Loucy (cell line): ENCODE measurements at regions not wholly inside any gene's neighbourhood (a gene's known extent, or its start where the extent isn't known, plus 50 kb on each side); places are given as distances from the start of the nearest gene placed in this dataset.

Source experiments
- H2AFZ ChIP-seq: fragments of 200-600 bp; sonication (generic); 2 replicates; pipeline ENCODE4 v1.6.0; 2016; ENCODE audit warnings: antibody characterized with exemption, mild to moderate bottlenecking, low read length, moderate library complexity
- H3F3A ChIP-seq: fragments of 200-600 bp; 2 replicates; pipeline ENCODE4 v1.6.0; 2016; ENCODE audit warnings: antibody characterized with exemption, low read depth, mild to moderate bottlenecking
- H3K27me3 ChIP-seq: fragments of 200-600 bp; sonication (generic); 2 replicates; pipeline ENCODE4 v1.6.1; 2014; ENCODE audit warnings: low read length, mild to moderate bottlenecking; ENCODE audit not compliant: insufficient read depth, poor library complexity, severe bottlenecking
- H3K36me3 ChIP-seq: fragments of 200-600 bp; sonication (generic); 2 replicates; pipeline ENCODE4 v1.6.1; 2016; ENCODE audit warnings: low read length; ENCODE audit not compliant: insufficient read depth
- H3K4me1 ChIP-seq: fragments of 200-600 bp; sonication (generic); 2 replicates; pipeline ENCODE4 v1.5.1; 2014; ENCODE audit warnings: low read length, mild to moderate bottlenecking; ENCODE audit not compliant: insufficient read depth, poor library complexity, severe bottlenecking
- H3K4me2 ChIP-seq: fragments of 200-600 bp; sonication (generic); 2 replicates; pipeline ENCODE4 v1.6.0; 2014; ENCODE audit warnings: antibody characterized with exemption, low read length, low read depth, mild to moderate bottlenecking; ENCODE audit not compliant: poor library complexity, severe bottlenecking
- H3K4me3 ChIP-seq: fragments of 200-600 bp; sonication (generic); 2 replicates; pipeline ENCODE4 v1.5.1; 2014; ENCODE audit warnings: low read length, mild to moderate bottlenecking, mixed read lengths; ENCODE audit not compliant: poor library complexity, severe bottlenecking
- H3K79me2 ChIP-seq: fragments of 200-600 bp; sonication (generic); 2 replicates; pipeline ENCODE4 v1.6.1; 2014; ENCODE audit warnings: low read length; ENCODE audit not compliant: insufficient read depth
- H3K9ac ChIP-seq: fragments of 200-600 bp; sonication (generic); 2 replicates; pipeline ENCODE4 v1.6.0; 2014; ENCODE audit warnings: mild to moderate bottlenecking, low read depth, low read length, moderate library complexity; ENCODE audit not compliant: poor library complexity, severe bottlenecking
- H3K9me2 ChIP-seq: fragments of 200-600 bp; sonication (generic); replicated peaks from 2 replicates; pipeline ENCODE4 v1.6.1; 2016; ENCODE audit warnings: low read depth, low read length, mixed read lengths
- H3K9me3 ChIP-seq: fragments of 200-600 bp; sonication (generic); 2 replicates; pipeline ENCODE4 v1.6.1; 2014; ENCODE audit warnings: mild to moderate bottlenecking, antibody characterized with exemption, low read length, low read depth; ENCODE audit not compliant: insufficient read depth
- H4K20me1 ChIP-seq: fragments of 200-600 bp; sonication (generic); 2 replicates; pipeline ENCODE4 v1.6.0; 2014; ENCODE audit warnings: antibody characterized with exemption, low read length, mild to moderate bottlenecking; ENCODE audit not compliant: insufficient read depth, poor library complexity, severe bottlenecking
- CTCF ChIP-seq: fragments of 200-600 bp; sonication (generic); conservative IDR thresholded peaks from 2 replicates; pipeline ENCODE4 v1.5.1; 2014; ENCODE audit warnings: mild to moderate bottlenecking, antibody characterized with exemption, low read length
- EZH2phosphoT487 ChIP-seq: fragments of 200-600 bp; IDR thresholded peaks from 2 replicates; pipeline ENCODE4 v1.6.1; 2018; ENCODE audit warnings: antibody characterized with exemption, mild to moderate bottlenecking, moderate library complexity, borderline replicate concordance

DNA sequence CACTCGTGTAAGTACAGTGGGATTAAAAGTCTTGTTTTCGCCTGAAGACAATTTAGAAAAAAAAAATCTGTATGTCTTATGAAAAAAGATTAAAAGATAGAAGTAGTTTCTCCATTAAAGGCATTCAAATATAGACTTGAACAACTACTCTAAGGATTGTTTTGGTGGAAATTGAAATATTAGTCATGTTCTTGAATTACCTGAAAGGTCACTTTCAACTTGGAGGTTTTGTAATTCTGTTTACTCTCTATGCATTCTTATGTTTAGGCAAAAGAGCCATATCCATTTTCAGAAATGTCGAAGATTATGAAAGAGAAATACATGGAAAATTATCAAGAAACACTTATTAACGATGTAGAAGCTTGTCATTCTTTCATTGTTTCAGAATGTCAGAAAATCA is 373.7 kb downstream of the ARL4A start:
- Histone ChIP-seq H3K9me2 (no peaks in the 10 kb centered on the region), H3K79me2 (no peaks in the 10 kb centered on the region), H3K4me1 (no peaks in the 10 kb centered on the region), H3F3A (no peaks in the 10 kb centered on the region), H3K27me3 (no peaks in the 10 kb centered on the region), H3K4me3 (no peak overlapping the region), H3K9ac (no peak overlapping the region), H2AFZ (no peak overlapping the region), H3K36me3 (no peaks in the 10 kb centered on the region), H3K9me3 (no peaks in the 10 kb centered on the region), H4K20me1 (no peaks in the 10 kb centered on the region), H3K4me2 (no peak overlapping the region)
- TF ChIP-seq EZH2phosphoT487: no peak
- TF ChIP-seq CTCF: no peak

DNA sequence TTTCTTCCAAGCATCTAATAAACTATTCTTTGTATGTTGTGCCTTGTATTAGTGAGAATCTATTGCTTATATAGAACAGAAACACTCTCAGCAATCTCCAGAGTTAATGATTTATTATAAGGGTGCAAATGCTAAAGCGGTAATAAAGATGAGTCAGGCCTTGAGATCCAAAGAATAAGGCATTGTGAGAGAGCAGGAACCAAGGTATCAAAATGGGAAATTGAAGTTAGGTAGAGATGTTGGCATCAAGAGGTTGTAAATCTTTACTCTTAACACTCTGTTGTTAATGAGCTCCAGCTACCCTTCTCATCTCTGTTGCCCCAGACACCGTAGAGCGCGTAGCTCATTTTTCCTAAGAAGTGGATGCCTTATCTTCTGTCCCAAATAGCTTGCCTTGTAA is 375.2 kb downstream of the ARL4A start:
- no peak overlapping the region for H3K4me2 ChIP-seq
- no peaks in the 10 kb centered on the region for H3K79me2 ChIP-seq
- no peak overlapping the region for H2AFZ ChIP-seq
- no peak for TF ChIP-seq CTCF
- TF ChIP-seq EZH2phosphoT487: no peak
- no peaks in the 10 kb centered on the region for H3F3A ChIP-seq
- H3K9me3 ChIP-seq: no peaks in the 10 kb centered on the region
- no peaks in the 10 kb centered on the region for H4K20me1 ChIP-seq
- no peak overlapping the region for H3K4me3 ChIP-seq
- H3K9ac ChIP-seq: no peak overlapping the region
- H3K9me2 ChIP-seq: no peaks in the 10 kb centered on the region
- no peaks in the 10 kb centered on the region for H3K36me3 ChIP-seq
- no peaks in the 10 kb centered on the region for H3K27me3 ChIP-seq
- no peaks in the 10 kb centered on the region for H3K4me1 ChIP-seq

- no peak overlapping the region for H3K4me3 ChIP-seq
- H3K36me3 ChIP-seq: no peaks in the 10 kb centered on the region
- TF ChIP-seq CTCF (no peak), EZH2phosphoT487 (no peak)
- no peak overlapping the region for H3K9ac ChIP-seq
- no peaks in the 10 kb centered on the region for H3F3A ChIP-seq
- H3K27me3 ChIP-seq: no peaks in the 10 kb centered on the region
- no peaks in the 10 kb centered on the region for H4K20me1 ChIP-seq
- no peak overlapping the region for H3K4me2 ChIP-seq
- H2AFZ ChIP-seq: no peak overlapping the region
- no peaks in the 10 kb centered on the region for H3K9me2 ChIP-seq
- no peaks in the 10 kb centered on the region for H3K9me3 ChIP-seq
- no peaks in the 10 kb centered on the region for H3K4me1 ChIP-seq
- no peaks in the 10 kb centered on the region for H3K79me2 ChIP-seq
These were observed 379.6 kb downstream of the ARL4A start for GRCh38 chr7:13067036-13067435.
